ENCODE measurements at regions not wholly inside any gene's neighbourhood (a gene's known extent, or its start where the extent isn't known, plus 50 kb on each side); places are given as distances from the start of the nearest gene placed in this dataset.

DNA sequence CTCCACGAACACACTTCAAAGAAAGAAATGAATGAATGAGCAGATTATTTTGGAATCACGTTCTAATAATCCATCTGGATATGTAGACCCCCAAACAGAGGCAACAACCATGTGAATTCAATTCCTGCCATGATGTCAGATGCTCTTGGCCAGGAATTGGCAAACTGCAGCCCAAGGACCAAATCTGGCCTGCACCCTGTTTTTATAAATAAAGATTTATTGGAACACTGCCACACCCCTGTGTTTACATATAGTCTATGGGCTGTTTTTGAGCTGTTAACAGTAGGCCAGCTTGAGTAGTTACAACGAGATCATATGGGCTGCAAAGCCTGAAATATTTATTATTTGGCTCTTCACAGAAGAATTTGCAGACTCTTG is 336.0 kb upstream of the ZFHX3 start:
- no peak for DNase-seq
- H3K27me3 Mint-ChIP-seq, result no peaks in the 10 kb centered on the region
- ChIA-PET CTCF (no interaction called here), POLR2A (no interaction called here)
- H3K36me3 Mint-ChIP-seq (ENCODE audit: low read depth), result no peaks in the 10 kb centered on the region
- H3K27ac Mint-ChIP-seq, result no peak overlapping the region
- peaks cover 2% of the 10 kb centered on the region for H3K9me3 Mint-ChIP-seq
- H3K4me1 Mint-ChIP-seq, result no peaks in the 10 kb centered on the region
- H3K4me3 Mint-ChIP-seq, result no peak overlapping the region

DNA sequence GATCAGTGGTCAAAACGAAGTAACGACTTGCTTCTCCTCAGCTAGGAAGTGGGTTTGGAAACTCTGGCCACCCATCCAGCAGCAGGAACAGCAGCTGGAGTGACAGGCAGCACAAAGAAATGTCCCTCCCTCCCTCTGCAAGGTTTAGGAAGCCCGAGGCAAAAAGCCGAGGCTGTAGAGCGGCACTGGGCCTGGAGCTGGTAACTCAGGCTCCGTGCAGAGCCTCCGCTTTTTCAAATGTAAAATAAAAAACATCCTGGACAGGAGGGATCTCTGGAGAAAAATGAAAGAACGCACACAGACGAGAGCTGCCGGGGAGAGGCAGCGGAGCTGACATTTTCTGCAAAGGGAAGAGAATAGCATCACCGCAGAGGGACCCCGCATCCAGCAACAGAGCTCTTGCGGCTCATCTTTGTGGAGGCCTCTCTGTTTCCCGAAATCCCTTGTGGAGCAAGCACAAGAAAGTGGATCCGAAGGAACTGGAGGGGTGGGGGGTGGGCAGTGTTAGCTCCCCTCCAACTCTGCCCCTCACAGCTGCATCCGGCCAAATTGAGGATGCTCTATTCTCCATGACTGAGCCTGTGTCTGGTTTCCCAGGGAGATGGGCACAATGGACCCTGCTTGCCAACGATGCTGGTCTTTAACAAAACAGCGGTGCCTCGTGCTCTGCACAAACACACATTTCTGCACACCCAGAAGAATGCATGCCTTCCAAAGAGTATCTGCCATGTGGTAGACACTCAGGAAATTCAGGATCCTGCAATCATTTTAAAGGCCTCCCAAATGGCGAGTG is 335.5 kb upstream of the ZFHX3 start:
- no peaks in the 10 kb centered on the region for H3K27me3 Mint-ChIP-seq
- no peak overlapping the region for H3K27ac Mint-ChIP-seq
- no peaks in the 10 kb centered on the region for H3K36me3 Mint-ChIP-seq (ENCODE audit: low read depth)
- H3K4me3 Mint-ChIP-seq, result no peak overlapping the region
- H3K4me1 Mint-ChIP-seq, result no peaks in the 10 kb centered on the region
- CTCF ChIA-PET, result no interaction called here
- no peak for DNase-seq
- POLR2A ChIA-PET, result no interaction called here
- H3K9me3 Mint-ChIP-seq, result peaks cover 2% of the 10 kb centered on the region

DNA sequence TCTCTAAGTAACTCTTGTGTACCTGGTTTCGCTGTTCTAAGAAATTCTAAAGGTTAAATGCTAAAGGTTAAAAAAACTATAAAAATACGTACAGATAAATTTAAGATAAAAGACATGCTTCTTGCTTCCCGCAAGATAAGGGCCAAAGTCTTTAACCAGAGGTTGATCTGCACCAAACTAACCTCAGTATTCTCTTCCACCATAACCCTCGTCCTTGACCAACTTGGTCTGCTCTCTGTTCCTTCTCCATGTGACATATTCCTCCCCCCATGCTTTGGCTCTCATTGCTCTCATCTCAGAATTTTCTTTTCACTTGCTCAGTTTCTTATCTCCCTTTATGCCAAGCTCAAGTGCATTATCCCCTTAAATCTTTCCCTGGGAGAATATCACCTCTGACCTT is 330.5 kb upstream of the ZFHX3 start:
- no peak for DNase-seq
- no peaks in the 10 kb centered on the region for H3K36me3 Mint-ChIP-seq (ENCODE audit: low read depth)
- H3K9me3 Mint-ChIP-seq, result peaks cover 2% of the 10 kb centered on the region
- POLR2A ChIA-PET, result no interaction called here
- no peaks in the 10 kb centered on the region for H3K4me1 Mint-ChIP-seq
- CTCF ChIA-PET, result no interaction called here
- H3K4me3 Mint-ChIP-seq, result no peak overlapping the region
- H3K27ac Mint-ChIP-seq, result no peak overlapping the region
- H3K27me3 Mint-ChIP-seq, result no peaks in the 10 kb centered on the region

- ChIA-PET POLR2A (no interaction called here), CTCF (no interaction called here)
- Mint-ChIP-seq H3K9me3 (peaks cover 10% of the 10 kb centered on the region), H3K4me1 (no peaks in the 10 kb centered on the region), H3K4me3 (no peak overlapping the region), H3K27me3 (no peaks in the 10 kb centered on the region), H3K36me3 (ENCODE audit: low read depth) (no peaks in the 10 kb centered on the region), H3K27ac (no peak overlapping the region)
- no peak for DNase-seq
These were observed 323.8 kb upstream of the ZFHX3 start for GRCh38 chr16:73371584-73372319.

DNA sequence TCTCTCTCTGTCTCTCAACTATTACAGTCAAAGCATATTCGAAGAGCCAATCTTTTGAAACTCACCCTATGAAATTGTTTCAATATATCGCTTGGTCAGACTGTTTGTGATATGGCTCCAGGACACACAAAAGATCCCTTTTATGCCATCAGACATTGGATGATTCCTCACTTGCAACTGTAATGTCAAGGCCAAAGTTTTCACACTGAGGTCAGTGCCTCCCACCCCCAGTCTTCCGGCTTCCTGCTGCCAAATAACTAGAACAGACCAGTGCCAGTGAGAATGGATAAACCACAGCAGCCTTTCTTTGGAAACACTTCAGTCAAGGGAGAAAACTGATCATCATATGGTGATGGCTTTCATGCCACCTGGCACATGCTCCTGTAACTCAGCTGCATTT is 321.9 kb upstream of the ZFHX3 start:
- Mint-ChIP-seq H3K4me3 (no peak overlapping the region), H3K27me3 (no peaks in the 10 kb centered on the region), H3K36me3 (ENCODE audit: low read depth) (no peaks in the 10 kb centered on the region), H3K4me1 (no peaks in the 10 kb centered on the region), H3K9me3 (peaks cover 10% of the 10 kb centered on the region), H3K27ac (no peak overlapping the region)
- ChIA-PET CTCF (no interaction called here), POLR2A (no interaction called here)
- no peak for DNase-seq

- peaks cover 10% of the 10 kb centered on the region for H3K9me3 Mint-ChIP-seq
- H3K36me3 Mint-ChIP-seq (ENCODE audit: low read depth), result no peaks in the 10 kb centered on the region
- no peak overlapping the region for H3K27ac Mint-ChIP-seq
- H3K4me3 Mint-ChIP-seq, result no peak overlapping the region
- ChIA-PET POLR2A (no interaction called here), CTCF (no interaction called here)
- no peaks in the 10 kb centered on the region for H3K4me1 Mint-ChIP-seq
- DNase-seq, result no peak
- no peaks in the 10 kb centered on the region for H3K27me3 Mint-ChIP-seq
These were observed 320.8 kb upstream of the ZFHX3 start for GRCh38 chr16:73368715-73369114.

GRCh38 chr16:73365016-73365551 is 317.2 kb upstream of the ZFHX3 start:
- H3K4me3 Mint-ChIP-seq, result no peak overlapping the region
- peaks cover 3% of the 10 kb centered on the region for H3K9me3 Mint-ChIP-seq
- no peak for DNase-seq
- no peaks in the 10 kb centered on the region for H3K4me1 Mint-ChIP-seq
- H3K27ac Mint-ChIP-seq, result no peak overlapping the region
- H3K36me3 Mint-ChIP-seq (ENCODE audit: low read depth), result no peaks in the 10 kb centered on the region
- H3K27me3 Mint-ChIP-seq, result no peaks in the 10 kb centered on the region
- POLR2A ChIA-PET, result no interaction called here
- CTCF ChIA-PET, result no interaction called here

- CTCF ChIA-PET, result no interaction called here
- Mint-ChIP-seq H3K4me1 (no peaks in the 10 kb centered on the region), H3K27me3 (no peaks in the 10 kb centered on the region), H3K4me3 (no peak overlapping the region), H3K9me3 (peaks cover 3% of the 10 kb centered on the region), H3K27ac (no peak overlapping the region), H3K36me3 (ENCODE audit: low read depth) (no peaks in the 10 kb centered on the region)
- POLR2A ChIA-PET, result no interaction called here
- no peak for DNase-seq
These were observed 316.5 kb upstream of the ZFHX3 start for GRCh38 chr16:73364413-73364812.

- ChIA-PET POLR2A (no interaction called here), CTCF (no interaction called here)
- H3K9me3 Mint-ChIP-seq, result peaks cover 2% of the 10 kb centered on the region
- no peaks in the 10 kb centered on the region for H3K36me3 Mint-ChIP-seq (ENCODE audit: low read depth)
- no peaks in the 10 kb centered on the region for H3K4me1 Mint-ChIP-seq
- H3K27ac Mint-ChIP-seq, result no peak overlapping the region
- no peak overlapping the region for H3K4me3 Mint-ChIP-seq
- H3K27me3 Mint-ChIP-seq, result no peaks in the 10 kb centered on the region
- no peak for DNase-seq
These were observed 313.1 kb upstream of the ZFHX3 start for GRCh38 chr16:73361061-73361460.

DNA sequence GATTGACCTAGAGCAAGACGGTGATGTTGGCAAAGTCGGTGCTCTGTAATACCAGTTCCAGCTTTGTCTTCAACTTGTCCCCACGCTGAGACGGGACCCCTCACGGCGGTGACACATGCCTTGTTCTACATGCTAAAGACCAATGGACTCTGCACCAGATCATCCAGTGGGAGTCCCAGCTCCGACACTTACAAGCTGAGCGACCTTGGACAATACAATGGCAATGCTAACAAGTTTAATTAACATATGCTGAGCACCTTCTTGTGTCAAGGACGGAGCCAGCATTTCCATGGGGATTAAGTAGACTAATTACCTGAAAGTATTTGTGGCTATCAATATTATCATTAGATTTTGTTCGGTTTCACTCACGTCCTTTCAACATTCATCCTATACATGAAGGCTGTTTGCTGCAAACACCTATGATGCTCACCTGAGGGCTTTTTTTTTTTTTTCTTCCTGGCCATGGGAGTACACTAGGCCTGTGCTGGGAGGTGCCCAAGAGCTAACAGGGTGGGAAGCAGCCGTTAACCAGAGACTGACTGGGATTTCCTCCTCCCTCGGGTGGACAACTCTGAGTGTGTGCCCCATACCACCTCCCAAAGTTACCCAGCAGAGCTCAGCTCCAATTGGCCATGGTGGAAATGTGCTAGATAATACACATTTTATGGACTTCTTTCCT is 308.6 kb upstream of the ZFHX3 start:
- Mint-ChIP-seq H3K36me3 (ENCODE audit: low read depth) (no peaks in the 10 kb centered on the region), H3K27ac (no peak overlapping the region), H3K27me3 (no peaks in the 10 kb centered on the region), H3K9me3 (peaks cover 2% of the 10 kb centered on the region), H3K4me1 (no peaks in the 10 kb centered on the region), H3K4me3 (no peak overlapping the region)
- ChIA-PET POLR2A (no interaction called here), CTCF (no interaction called here)
- no peak for DNase-seq

DNA sequence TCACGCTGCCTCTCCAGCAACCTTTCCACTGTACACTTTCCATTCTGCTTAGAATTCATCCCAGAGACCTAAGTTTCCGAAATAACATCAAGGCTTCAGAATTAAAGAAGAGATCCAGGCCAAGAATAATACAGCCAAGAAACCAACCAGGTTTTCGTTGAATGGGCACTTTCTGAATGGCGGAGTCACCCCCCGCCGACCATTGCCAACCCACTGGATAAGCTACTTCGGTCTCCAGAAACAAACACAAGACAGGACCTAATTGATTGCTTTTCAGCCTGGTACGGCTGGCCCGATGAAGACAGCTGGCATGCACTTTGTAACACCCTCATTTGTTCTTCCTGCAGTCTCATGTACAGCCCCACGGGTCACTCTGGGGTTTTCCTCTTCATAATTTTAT is 308.1 kb upstream of the ZFHX3 start:
- DNase-seq, result no peak
- Mint-ChIP-seq H3K9me3 (peaks cover 2% of the 10 kb centered on the region), H3K4me3 (no peak overlapping the region), H3K27me3 (no peaks in the 10 kb centered on the region), H3K36me3 (ENCODE audit: low read depth) (no peaks in the 10 kb centered on the region), H3K4me1 (no peaks in the 10 kb centered on the region), H3K27ac (no peak overlapping the region)
- POLR2A ChIA-PET, result no interaction called here
- CTCF ChIA-PET, result no interaction called here

DNA sequence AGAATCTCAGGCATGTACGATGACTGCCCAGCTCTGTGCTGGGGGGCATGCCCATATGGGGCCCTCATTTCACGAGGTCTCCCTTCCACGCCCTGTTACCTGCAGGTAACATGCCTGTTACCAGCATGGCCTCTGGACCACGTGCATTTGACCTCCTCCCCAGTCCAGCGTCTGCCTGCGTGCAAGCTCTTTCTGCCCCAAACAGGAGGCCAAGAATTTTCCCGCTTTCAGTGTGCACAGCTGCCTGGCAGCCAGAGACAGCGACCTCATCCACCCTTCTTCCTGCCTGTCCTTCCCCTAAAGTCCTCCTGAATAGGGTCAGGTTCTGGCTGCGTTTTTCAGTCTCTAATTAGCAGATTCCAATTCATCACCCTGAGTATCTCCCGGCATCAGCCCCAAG is 306.5 kb upstream of the ZFHX3 start:
- no peaks in the 10 kb centered on the region for H3K27me3 Mint-ChIP-seq
- POLR2A ChIA-PET, result no interaction called here

DNA sequence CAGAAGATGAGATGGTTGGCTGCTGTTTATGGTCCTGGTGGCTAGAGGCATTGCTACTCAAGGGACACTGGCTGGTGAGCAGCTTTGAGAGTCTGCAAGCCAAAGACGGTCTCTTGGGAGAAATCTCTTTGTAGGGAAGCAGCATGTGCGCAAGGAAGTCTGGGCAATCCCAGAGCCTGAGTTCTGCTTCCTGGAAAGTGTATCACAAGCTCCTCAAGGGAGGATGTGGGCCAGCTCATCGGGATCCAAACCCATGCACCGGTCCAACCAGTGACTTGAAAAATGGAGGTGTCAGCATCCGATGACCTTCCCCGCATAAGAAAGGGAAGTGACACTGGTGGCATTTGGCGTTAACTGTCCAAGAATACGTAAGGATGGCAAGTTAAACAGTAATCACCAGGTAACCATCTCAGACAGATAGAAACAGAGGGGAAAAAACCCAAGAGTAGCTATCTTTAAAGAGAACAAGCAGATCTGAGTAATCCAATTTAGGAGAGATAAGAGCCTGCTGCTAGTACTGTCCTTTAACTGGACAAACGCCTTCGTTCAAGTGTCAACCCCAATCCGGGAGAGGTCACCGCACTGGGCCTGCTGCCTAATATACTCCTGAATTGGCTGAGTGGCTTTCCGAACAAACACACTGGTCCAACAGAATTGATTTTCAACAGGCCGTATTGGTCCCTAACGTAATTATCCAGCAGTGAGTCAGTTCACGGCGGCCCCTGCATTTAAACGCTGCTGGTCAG is 303.0 kb upstream of the ZFHX3 start:
- DNase-seq, result no peak
- Mint-ChIP-seq H3K9me3 (no peaks in the 10 kb centered on the region), H3K36me3 (ENCODE audit: low read depth) (no peaks in the 10 kb centered on the region), H3K27me3 (no peaks in the 10 kb centered on the region), H3K27ac (no peak overlapping the region), H3K4me3 (no peak overlapping the region), H3K4me1 (no peaks in the 10 kb centered on the region)
- ChIA-PET POLR2A (no interaction called here), CTCF (no interaction called here)

More for the DNA sequence above, 306.5 kb upstream of the ZFHX3 start:
- no peaks in the 10 kb centered on the region for H3K4me1 Mint-ChIP-seq
- H3K4me3 Mint-ChIP-seq, result no peak overlapping the region
- CTCF ChIA-PET, result no interaction called here
- H3K9me3 Mint-ChIP-seq, result peaks cover 2% of the 10 kb centered on the region
- H3K36me3 Mint-ChIP-seq (ENCODE audit: low read depth), result no peaks in the 10 kb centered on the region
- H3K27ac Mint-ChIP-seq, result no peak overlapping the region
- DNase-seq, result no peak

All from activated CD4-positive, alpha-beta memory T cell treated with anti-CD3 and anti-CD28 coated beads, Interleukin-2, amount 10 ng/mL, durations not matched to agents 7 days and 5 days (primary cell).